Ishikawa (cell line): ENCODE measurements at regions not wholly inside any gene's neighbourhood (a gene's known extent, or its start where the extent isn't known, plus 50 kb on each side); places are given as distances from the start of the nearest gene placed in this dataset.

ENCODE experiments used
- CEBPB ChIP-seq: IDR thresholded peaks from 2 replicates; pipeline ENCODE4 v1.6.1; 2012
- CREB1 ChIP-seq: IDR thresholded peaks from 2 replicates; pipeline ENCODE4 v1.6.1; 2012; ENCODE audit warnings: low read depth
- EP300 ChIP-seq: IDR thresholded peaks from 2 replicates; pipeline ENCODE4 v1.6.1; 2012; ENCODE audit warnings: borderline replicate concordance
- FOXM1 ChIP-seq: IDR thresholded peaks from 2 replicates; pipeline ENCODE4 v1.6.1; 2012; ENCODE audit warnings: low read depth, borderline replicate concordance
- MAX ChIP-seq: IDR thresholded peaks from 2 replicates; pipeline ENCODE4 v1.6.1; 2012
- NFIC ChIP-seq: IDR thresholded peaks from 2 replicates; pipeline ENCODE4 v1.6.1; 2012
- ZBTB7A ChIP-seq: IDR thresholded peaks from 2 replicates; pipeline ENCODE4 v1.6.1; 2012; ENCODE audit warnings: low read depth
- TF ChIP-seq, protein P1 (sequence below): IDR thresholded peaks from 2 replicates; pipeline ENCODE4 v1.6.1; 2012
- TF ChIP-seq, protein P2 (sequence below): IDR thresholded peaks from 2 replicates; pipeline ENCODE4 v1.6.1; 2012; ENCODE audit warnings: low read depth, mild to moderate bottlenecking

GRCh38 chr18:37754141-37754540, 188.5 kb upstream of the CELF4 start:
- TF ChIP-seq ZBTB7A (no peak), CEBPB (no peak), CREB1 (no peak), FOXM1 (no peak), MAX (no peak), NFIC (no peak), EP300 (no peak)
- TF ChIP-seq, protein P1, sequence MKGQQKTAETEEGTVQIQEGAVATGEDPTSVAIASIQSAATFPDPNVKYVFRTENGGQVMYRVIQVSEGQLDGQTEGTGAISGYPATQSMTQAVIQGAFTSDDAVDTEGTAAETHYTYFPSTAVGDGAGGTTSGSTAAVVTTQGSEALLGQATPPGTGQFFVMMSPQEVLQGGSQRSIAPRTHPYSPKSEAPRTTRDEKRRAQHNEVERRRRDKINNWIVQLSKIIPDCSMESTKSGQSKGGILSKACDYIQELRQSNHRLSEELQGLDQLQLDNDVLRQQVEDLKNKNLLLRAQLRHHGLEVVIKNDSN: no peak
- TF ChIP-seq, protein P2, sequence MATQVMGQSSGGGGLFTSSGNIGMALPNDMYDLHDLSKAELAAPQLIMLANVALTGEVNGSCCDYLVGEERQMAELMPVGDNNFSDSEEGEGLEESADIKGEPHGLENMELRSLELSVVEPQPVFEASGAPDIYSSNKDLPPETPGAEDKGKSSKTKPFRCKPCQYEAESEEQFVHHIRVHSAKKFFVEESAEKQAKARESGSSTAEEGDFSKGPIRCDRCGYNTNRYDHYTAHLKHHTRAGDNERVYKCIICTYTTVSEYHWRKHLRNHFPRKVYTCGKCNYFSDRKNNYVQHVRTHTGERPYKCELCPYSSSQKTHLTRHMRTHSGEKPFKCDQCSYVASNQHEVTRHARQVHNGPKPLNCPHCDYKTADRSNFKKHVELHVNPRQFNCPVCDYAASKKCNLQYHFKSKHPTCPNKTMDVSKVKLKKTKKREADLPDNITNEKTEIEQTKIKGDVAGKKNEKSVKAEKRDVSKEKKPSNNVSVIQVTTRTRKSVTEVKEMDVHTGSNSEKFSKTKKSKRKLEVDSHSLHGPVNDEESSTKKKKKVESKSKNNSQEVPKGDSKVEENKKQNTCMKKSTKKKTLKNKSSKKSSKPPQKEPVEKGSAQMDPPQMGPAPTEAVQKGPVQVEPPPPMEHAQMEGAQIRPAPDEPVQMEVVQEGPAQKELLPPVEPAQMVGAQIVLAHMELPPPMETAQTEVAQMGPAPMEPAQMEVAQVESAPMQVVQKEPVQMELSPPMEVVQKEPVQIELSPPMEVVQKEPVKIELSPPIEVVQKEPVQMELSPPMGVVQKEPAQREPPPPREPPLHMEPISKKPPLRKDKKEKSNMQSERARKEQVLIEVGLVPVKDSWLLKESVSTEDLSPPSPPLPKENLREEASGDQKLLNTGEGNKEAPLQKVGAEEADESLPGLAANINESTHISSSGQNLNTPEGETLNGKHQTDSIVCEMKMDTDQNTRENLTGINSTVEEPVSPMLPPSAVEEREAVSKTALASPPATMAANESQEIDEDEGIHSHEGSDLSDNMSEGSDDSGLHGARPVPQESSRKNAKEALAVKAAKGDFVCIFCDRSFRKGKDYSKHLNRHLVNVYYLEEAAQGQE: no peak
